ENCODE measurements at regions not wholly inside any gene's neighbourhood (a gene's known extent, or its start where the extent isn't known, plus 50 kb on each side); places are given as distances from the start of the nearest gene placed in this dataset.

DNA sequence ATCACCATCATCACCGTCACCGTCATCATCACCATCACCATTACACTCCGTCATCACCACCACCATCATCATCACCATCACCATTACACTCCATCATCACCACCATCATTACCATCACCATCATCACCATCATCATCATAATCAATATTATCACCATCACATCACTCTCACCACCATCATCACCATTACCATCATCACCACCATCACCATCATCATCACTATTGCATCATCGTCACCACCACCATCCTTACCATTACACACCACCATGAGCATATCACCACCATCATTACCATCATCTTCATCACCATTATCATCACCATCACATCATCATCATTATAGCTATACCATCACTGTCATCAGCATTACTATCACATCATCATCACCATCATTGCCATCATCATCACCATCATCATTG is 93.7 kb downstream of the KIF26A start (continued):
- TF ChIP-seq, protein P1, sequence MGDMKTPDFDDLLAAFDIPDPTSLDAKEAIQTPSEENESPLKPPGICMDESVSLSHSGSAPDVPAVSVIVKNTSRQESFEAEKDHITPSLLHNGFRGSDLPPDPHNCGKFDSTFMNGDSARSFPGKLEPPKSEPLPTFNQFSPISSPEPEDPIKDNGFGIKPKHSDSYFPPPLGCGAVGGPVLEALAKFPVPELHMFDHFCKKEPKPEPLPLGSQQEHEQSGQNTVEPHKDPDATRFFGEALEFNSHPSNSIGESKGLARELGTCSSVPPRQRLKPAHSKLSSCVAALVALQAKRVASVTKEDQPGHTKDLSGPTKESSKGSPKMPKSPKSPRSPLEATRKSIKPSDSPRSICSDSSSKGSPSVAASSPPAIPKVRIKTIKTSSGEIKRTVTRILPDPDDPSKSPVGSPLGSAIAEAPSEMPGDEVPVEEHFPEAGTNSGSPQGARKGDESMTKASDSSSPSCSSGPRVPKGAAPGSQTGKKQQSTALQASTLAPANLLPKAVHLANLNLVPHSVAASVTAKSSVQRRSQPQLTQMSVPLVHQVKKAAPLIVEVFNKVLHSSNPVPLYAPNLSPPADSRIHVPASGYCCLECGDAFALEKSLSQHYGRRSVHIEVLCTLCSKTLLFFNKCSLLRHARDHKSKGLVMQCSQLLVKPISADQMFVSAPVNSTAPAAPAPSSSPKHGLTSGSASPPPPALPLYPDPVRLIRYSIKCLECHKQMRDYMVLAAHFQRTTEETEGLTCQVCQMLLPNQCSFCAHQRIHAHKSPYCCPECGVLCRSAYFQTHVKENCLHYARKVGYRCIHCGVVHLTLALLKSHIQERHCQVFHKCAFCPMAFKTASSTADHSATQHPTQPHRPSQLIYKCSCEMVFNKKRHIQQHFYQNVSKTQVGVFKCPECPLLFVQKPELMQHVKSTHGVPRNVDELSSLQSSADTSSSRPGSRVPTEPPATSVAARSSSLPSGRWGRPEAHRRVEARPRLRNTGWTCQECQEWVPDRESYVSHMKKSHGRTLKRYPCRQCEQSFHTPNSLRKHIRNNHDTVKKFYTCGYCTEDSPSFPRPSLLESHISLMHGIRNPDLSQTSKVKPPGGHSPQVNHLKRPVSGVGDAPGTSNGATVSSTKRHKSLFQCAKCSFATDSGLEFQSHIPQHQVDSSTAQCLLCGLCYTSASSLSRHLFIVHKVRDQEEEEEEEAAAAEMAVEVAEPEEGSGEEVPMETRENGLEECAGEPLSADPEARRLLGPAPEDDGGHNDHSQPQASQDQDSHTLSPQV (IDR thresholded peaks at IDR 0.05): no peak
- TF ChIP-seq, protein P2, sequence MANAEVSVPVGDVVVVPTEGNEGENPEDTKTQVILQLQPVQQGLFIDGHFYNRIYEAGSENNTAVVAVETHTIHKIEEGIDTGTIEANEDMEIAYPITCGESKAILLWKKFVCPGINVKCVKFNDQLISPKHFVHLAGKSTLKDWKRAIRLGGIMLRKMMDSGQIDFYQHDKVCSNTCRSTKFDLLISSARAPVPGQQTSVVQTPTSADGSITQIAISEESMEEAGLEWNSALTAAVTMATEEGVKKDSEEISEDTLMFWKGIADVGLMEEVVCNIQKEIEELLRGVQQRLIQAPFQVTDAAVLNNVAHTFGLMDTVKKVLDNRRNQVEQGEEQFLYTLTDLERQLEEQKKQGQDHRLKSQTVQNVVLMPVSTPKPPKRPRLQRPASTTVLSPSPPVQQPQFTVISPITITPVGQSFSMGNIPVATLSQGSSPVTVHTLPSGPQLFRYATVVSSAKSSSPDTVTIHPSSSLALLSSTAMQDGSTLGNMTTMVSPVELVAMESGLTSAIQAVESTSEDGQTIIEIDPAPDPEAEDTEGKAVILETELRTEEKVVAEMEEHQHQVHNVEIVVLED (CRISPR knock-in tag; IDR thresholded peaks at IDR 0.05): no peak
- TF ChIP-seq EZH2 (IDR thresholded peaks at IDR 0.05; ENCODE audit: borderline replicate concordance, low read depth, low read length) (no peak), ZSCAN29 (IDR thresholded peaks at IDR 0.05) (no peak), ILK (tag; IDR thresholded peaks at IDR 0.05; ENCODE audit: borderline replicate concordance, low read depth) (no peak), ETV6 (IDR thresholded peaks at IDR 0.05; ENCODE audit: borderline replicate concordance in 1 of 2, low read depth in 2 of 2, low read length in 1 of 2) (no peak), ETV6 (CRISPR knock-in tag; IDR thresholded peaks at IDR 0.05; ENCODE audit: borderline replicate concordance) (no peak), HEY1 (CRISPR knock-in tag; IDR thresholded peaks at IDR 0.05; ENCODE audit: borderline replicate concordance) (no peak), ZNF311 (CRISPR knock-in tag; IDR thresholded peaks at IDR 0.05) (no peak), ATF1 (CRISPR knock-in tag; IDR thresholded peaks at IDR 0.05) (no peak), ATF1 (tag; IDR thresholded peaks at IDR 0.05) (peak; percentile 49; the same call in 1 of the 2 replicates), ZNF766 (CRISPR knock-in tag; conservative IDR thresholded peaks at IDR 0.05) (no peak), ILF3 (IDR thresholded peaks at IDR 0.05; ENCODE audit: borderline replicate concordance) (no peak), CEBPG (CRISPR knock-in tag; IDR thresholded peaks at IDR 0.05) (no peak), CEBPG (tag; conservative IDR thresholded peaks at IDR 0.05 in 1 of 2, IDR thresholded peaks at IDR 0.05 in 1 of 2) (peak in 1 of 2 experiments; percentile 77; a peak in 2 of 4 replicates), RBBP5 (IDR thresholded peaks at IDR 0.05; ENCODE audit: borderline replicate concordance, insufficient read depth, low read length, poor library complexity, severe bottlenecking) (no peak), SETDB1 (IDR thresholded peaks at IDR 0.05; ENCODE audit: low read length) (no peak), DDX20 (tag; IDR thresholded peaks at IDR 0.05; ENCODE audit: low read depth) (no peak), MTA2 (IDR thresholded peaks at IDR 0.05; ENCODE audit: low read depth) (no peak), CREM (IDR thresholded peaks at IDR 0.05; ENCODE audit: low read depth) (no peak)
- TF ChIP-seq, protein P3, sequence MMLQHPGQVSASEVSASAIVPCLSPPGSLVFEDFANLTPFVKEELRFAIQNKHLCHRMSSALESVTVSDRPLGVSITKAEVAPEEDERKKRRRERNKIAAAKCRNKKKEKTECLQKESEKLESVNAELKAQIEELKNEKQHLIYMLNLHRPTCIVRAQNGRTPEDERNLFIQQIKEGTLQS (IDR thresholded peaks at IDR 0.05): peak; percentile 68
- TF ChIP-seq, protein P3 (CRISPR knock-in tag; conservative IDR thresholded peaks at IDR 0.05): no peak
- TF ChIP-seq, protein P4, sequence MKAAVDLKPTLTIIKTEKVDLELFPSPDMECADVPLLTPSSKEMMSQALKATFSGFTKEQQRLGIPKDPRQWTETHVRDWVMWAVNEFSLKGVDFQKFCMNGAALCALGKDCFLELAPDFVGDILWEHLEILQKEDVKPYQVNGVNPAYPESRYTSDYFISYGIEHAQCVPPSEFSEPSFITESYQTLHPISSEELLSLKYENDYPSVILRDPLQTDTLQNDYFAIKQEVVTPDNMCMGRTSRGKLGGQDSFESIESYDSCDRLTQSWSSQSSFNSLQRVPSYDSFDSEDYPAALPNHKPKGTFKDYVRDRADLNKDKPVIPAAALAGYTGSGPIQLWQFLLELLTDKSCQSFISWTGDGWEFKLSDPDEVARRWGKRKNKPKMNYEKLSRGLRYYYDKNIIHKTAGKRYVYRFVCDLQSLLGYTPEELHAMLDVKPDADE (conservative IDR thresholded peaks at IDR 0.05; ENCODE audit: control insufficient read depth, low read depth, low read length): no peak

Data from K562 (cell line).